Anterior cingulate cortex (tissue), 58 donors: ENCODE measurements at regions not wholly inside any gene's neighbourhood (a gene's known extent, or its start where the extent isn't known, plus 50 kb on each side); places are given as distances from the start of the nearest gene placed in this dataset.

Experiments used
- DNase-seq, 58 donors: peaks; one replicate each; lab custom pipeline; 2025; lab: John Stamatoyannopoulos, UW

DNA sequence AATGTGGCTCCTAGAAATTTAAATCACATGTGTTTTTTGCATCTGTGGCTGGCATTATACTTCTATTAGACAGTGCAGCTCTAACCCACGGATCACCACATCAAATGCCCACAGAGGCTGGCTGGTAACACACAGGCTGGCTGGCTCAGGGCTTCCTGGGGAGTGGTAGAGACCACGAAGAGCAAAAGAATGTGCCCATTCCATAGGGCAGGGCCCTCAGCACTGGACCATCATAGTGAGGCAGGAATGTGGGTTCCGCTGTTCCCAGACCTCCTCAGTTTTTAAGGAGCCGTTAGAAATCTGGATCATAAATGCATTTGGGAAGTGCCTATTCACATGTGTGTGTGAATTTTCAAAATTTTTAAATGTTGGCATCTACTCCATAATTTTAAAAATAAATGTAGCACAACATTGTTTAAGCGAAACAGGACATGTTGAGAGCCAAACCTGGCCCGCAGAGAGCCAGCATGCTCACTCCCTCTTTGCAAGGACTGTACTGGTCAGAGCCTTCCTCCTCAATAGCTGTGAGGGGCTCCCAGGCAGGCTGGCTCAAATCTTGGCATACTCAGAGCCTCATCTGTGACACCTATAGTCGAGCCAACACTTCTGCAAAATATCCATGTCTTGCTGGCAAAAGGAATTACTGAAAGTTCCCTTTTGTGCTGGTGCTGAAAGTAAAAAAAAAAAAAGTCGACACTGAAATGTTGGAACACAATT lies 190.5 kb downstream of the FNDC1 start:
- DNase-seq = peak in 7 of 58 donors; percentile 3 to 50 (median 8)

DNA sequence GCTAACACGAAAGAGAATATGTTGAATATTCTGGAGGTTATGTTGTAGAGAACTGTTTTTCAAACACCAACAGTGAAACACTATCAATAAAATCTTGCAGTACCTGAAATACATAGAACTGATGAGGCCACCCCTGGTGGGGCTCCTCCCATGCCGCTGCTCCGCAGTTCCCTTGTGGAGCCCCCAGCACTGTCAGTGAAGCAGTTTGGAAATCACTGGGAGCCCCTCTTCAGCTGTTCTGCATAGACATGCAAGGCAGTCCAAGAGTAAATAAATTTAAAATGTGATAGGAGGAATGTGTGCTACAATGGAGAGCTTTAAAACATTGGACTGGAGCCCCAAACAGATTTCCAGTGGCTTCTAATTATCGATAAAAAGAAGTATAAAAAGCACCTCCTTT lies 189.4 kb downstream of the FNDC1 start:
- DNase-seq = no peak

DNA sequence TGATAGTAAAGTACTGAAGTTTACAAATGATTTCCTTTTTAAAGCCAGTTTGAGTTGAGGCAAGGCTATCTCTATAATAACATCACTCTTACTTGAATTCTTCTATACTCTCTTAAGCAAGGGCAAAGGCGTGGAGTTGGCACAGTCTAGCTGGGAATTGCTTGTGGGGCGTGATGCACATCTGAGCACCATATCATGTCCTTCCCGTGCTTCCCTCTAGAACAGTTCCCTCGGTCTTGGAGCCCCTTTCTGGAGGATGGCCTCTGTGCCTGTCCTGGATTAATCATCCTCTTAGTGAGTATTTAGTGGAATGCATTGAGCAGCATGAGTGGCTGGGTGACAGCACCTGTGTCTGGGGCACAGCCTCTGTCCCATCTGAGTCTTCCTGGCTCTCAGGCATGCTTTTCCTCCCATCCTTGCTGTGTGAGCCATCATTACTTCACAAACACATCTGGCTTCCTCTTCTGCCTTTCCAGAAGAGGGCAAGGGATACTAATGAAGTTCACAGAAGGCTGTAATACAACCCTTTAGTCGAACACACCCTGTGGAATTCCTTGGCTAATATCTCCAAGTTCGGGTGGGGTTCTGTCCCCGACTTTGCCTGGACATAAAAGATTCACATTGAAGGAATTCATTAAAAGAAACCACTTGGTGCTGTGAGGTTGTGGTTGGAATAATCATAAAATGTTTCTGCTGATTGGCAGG lies 188.2 kb downstream of the FNDC1 start:
- DNase-seq = no peak

DNA sequence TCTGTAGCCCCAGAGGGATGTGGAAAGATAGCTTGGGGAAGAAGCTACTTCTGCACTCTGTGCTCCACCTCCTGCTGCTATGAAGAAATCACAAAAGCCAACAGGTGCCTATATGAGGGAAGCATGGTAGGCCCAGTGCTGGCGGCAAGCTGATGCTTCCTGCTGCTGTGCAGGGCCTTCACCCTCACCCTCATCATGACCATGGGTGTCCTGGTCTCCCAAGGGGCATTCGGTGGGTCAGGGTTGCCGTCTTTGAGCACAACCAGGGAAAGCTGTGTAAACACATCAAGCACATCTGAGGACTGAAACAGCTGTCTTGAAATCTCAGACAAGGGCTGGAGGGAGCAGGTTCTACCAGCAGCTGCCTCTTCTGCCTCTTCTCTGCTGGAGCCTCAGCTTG lies 184.0 kb downstream of the FNDC1 start:
- DNase-seq = no peak

DNA sequence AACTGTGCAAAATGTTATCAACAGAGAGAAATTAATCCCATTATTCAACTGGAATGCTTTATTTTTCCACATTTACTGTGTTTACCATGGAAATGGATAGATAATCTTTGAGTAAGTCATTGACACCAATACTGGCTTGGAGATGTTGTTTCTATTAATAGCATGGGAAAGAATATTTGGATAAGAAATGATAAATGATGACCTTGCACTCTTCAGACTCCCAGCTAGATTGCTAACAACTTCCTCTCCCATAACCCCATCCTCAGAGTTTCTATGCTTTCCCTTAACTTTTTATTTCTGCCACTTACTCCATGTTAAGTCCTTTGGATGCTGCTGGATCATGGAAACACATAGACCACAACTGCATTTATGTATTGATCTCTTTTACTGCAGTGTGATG lies 182.5 kb downstream of the FNDC1 start:
- no peak for DNase-seq

DNA sequence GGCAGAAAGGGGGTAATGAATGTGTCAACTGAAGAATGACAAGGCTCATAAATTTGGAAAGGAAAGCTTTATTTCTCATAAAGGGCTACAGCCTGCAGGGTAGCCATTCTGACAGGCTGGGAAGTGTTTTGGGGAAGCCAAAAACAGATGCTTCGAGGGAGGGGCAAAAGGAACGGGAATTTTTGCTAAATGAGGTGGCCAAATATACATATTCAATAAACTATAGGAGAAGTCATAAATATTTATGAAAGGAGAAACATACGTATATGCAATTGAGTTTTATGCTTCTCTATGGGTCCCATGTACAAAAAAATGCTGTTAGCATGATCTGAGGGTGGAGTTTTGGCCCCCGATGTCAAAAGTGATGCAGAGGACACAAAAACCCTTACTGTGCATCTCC lies 180.7 kb downstream of the FNDC1 start:
- DNase-seq = no peak

DNA sequence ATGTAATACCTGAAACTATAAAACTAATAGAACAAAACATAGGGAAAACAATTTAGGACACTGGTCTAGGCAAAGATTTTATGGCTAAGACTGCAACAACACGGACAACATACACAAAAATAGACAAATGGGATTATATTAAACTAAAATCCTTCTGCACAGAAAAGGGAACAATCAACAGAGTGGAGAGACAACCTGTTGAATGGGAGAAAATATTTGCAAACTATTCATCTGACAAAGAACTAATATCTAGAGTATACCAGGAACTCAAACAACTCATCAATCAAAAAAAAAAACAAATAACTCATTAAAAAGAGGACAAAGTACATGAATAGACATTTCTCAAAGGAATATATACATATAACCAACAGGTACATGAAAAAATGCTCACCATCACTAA lies 174.5 kb downstream of the FNDC1 start:
- DNase-seq = no peak

DNA sequence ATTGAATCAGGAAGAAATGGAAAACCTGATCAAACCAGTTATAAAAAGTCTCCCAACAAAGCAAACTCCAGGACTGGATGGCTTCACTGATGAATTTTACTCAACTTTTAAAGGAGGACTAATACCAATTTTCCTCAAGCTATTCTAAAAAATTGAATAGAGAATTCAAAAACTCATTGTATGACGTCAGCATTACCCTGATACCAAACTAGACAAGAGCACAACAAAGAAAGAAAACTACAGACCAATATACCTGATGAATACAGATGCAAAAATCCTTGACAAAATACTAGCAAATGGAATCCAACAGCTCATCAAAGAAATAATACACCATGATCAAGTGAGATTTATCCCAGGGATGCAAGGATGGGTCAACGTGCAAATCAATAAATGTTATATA lies 172.9 kb downstream of the FNDC1 start:
- no peak for DNase-seq

DNA sequence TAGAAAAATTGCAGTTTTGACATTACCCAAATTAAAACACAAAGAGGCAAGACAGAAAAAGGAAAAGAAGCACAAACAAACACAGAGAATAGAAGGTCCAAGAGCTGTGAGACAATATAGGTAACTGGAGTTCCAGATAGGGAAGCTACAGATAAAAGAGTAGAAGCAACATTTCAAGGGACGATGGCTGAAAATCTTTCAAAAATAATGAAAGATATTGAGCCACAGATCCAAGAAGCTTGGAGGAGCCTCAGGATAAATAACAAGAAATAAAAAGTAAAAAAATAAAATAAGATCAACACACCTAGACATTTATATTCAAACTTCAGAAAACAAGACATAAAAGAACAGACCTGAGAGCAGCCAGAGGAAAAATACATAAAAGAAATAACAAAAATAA lies 164.9 kb downstream of the FNDC1 start:
- no peak for DNase-seq

DNA sequence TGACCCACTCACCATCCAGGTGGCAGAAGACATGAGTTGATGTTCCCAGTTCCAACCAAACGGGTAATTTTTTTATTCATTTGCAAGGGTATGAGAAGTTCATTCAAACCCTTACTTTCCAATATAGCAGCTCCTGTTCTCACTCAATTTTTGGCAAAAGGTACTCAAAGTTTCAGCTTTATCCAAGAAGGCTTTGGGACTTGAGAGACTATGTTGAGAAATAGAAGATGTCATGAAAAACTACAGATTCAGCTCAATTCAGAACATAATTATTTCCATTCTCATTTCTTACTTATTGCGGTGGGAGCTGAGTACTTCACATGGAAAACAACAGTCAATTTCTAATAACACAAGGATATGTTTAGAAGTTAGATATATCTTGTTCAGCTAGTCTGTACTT lies 162.3 kb downstream of the FNDC1 start:
- DNase-seq = no peak

DNA sequence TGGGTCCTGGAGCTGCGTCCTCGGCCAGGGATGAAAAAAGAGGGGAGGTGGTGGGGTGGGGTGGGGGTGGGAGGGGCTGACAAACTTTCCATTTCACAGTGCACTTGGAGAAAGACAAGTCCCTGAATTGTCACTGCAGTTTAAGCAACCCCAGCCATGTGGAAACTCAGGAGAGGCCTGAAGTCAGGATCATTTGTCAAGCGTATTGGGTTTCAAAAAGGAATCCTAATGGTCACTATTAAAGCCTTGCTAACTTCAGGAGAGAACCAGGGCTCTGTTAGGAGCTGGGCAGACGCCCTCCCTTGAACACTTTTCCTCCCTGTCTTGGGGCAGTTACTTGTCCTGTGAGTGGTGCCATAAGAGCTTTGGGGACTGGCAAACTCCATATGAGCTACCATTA lies 159.9 kb downstream of the FNDC1 start:
- no peak for DNase-seq

DNA sequence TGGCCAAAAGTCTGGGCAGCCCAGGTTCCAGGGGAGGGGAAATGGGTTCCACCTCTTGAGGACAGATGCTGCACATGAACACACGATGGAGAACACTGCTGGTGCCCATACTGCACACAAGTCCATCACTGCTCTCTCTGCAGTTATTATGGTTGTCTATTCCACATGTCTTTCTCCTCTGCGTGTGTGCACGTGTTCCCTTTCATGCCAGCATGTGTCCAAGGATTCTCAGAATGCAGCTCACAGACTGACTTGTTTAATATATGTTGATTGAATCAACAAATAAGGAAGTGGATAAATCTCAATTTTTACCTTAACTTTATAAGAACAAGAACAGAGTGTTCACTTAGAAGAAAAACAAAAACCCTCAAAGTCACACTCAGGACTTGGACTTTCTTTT lies 158.9 kb downstream of the FNDC1 start:
- no peak for DNase-seq

DNA sequence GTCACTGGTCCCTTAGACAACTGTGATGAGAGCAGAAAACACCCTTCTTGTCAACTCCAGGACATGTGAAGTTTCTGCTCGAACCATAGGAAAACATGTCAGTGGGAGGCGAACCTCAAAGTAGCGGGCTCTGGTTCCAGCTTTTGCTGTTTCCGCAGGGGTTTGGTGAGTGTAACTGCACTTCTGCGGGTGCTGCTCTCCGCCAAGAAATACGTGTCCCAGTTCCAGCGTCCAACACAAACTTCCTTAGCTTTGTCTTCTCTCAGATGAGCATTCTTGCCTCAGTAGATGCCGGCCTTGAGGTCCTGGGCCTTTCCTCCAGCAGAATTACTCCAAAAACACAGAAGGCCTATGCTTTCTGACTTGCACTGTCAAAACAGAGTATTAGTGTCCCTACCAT lies 156.3 kb downstream of the FNDC1 start:
- no peak for DNase-seq

DNA sequence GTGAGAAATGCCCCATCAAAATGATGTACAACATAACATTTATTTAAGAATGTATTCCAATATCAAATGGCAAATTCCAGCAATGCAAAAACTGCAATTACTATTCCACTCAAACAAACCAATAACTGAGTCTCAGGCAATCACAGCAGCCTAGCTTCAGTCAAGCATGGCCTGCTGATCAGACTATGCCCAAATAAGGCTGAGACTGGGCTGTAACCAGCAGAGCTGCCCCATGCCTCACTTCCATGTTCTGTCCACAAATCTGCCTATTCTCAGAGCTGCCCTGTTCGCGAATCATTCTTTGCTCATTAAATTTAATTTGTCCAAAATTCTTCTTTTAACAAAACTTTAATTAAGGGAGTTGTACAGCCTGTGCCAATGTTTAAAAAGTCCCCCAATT lies 155.4 kb downstream of the FNDC1 start:
- no peak for DNase-seq
